Astrocyte of the cerebellum (primary cell): ENCODE measurements at regions not wholly inside any gene's neighbourhood (a gene's known extent, or its start where the extent isn't known, plus 50 kb on each side); places are given as distances from the start of the nearest gene placed in this dataset.
A peak's percentile ranks its signal among the peaks of the same experiment; 100 is the strongest.

Experiments used
- DNase-seq: peaks from one replicate; pipeline ENCODE4 v3.0.0-alpha.2; 2011; ENCODE audit warnings: low read depth
- H3K4me3 ChIP-seq: 2 replicates; pipeline ENCODE4 v1.5.1; 2011; ENCODE audit warnings: mild to moderate bottlenecking, low read depth, low read length, moderate library complexity
- CTCF ChIP-seq: IDR thresholded peaks from 2 replicates; pipeline ENCODE4 v1.5.1; 2012; ENCODE audit warnings: low read length, low read depth, moderate library complexity, mild to moderate bottlenecking; ENCODE audit errors: missing control alignments
- in situ Hi-C: cut with HindIII; loops from 2 replicates; pipeline ENCODE4 v1.10.0; 2017; ENCODE audit warnings: low sequenced_read_pairs

GRCh38 chr12:59181196-59181777 lies 261.0 kb upstream of the LRIG3 start:
- DNase-seq: no peak
- no peak for TF ChIP-seq CTCF
- no peak overlapping the region for H3K4me3 ChIP-seq
- in situ Hi-C loops: no loop called here

GRCh38 chr12:59179231-59179630 lies 258.9 kb upstream of the LRIG3 start:
- no peak for TF ChIP-seq CTCF
- no peak overlapping the region for H3K4me3 ChIP-seq
- no peak for DNase-seq
- in situ Hi-C loops: no loop called here

GRCh38 chr12:59173695-59174094 lies 253.4 kb upstream of the LRIG3 start:
- no peak overlapping the region for H3K4me3 ChIP-seq
- no peak for TF ChIP-seq CTCF
- in situ Hi-C loops: no loop called here
- DNase-seq: no peak

- H3K4me3 ChIP-seq: no peak overlapping the region
- DNase-seq: no peak
- in situ Hi-C loops: no loop called here
- TF ChIP-seq CTCF: no peak
These were observed 248.3 kb upstream of the LRIG3 start for GRCh38 chr12:59168647-59169046.

- no peak for TF ChIP-seq CTCF
- no peak overlapping the region for H3K4me3 ChIP-seq
- no peak for DNase-seq
- in situ Hi-C loops: no loop called here
These were observed 246.2 kb upstream of the LRIG3 start for GRCh38 chr12:59166457-59166856.

- H3K4me3 ChIP-seq: no peak overlapping the region
- in situ Hi-C loops: no loop called here
- peak; percentile 31 for DNase-seq
- TF ChIP-seq CTCF: peak; percentile 25
These were observed 244.9 kb upstream of the LRIG3 start for GRCh38 chr12:59164991-59165718.
